ENCODE measurements at regions not wholly inside any gene's neighbourhood (a gene's known extent, or its start where the extent isn't known, plus 50 kb on each side); places are given as distances from the start of the nearest gene placed in this dataset.

DNA sequence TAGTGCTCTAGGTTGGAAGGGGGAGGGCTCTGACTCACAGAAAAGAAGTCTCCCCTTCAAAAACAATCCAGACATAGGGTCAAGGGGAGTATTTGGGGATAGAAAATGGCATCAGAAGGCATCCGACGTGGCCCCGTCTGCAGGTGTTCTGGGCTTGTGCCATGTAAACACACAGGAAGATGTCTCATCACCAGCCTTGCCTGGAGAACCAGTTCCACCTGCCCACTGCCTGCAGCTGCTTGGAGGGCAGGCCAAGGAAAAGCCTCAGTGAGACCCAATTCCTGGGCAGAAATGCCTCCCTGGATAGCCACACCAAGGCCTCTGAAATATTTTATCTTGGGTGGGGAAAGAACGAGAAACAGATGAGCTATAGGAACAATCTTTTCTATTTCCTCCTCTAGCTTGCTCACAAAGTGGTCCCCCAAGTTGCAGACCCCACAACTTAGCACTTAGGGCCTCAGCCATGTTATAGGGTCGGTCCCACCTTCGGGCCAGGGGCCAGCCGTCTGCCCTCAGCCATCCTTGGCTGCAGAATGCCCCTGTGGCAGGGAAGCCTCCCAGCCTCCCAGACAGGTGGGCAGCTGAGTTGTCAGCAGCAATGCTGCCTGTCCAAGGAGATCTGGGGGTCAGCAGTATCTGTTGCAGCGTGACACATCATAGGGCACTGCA, 54.3 kb upstream of the ECHDC3 start:
- in situ Hi-C loops (cut with MboI; ENCODE audit: low sequenced_read_pairs) (no loop called here), intact Hi-C loops (cut with micrococcal nuclease) (no loop called here), dilution Hi-C loops (cut with HindIII; ENCODE audit: low sequenced_read_pairs, unreplicated experiment) (no loop called here)
- no peak overlapping the region for H2BK5ac ChIP-seq (ENCODE audit: low read depth, low read length, poor library complexity, severe bottlenecking)
- no peak overlapping the region for H4K91ac ChIP-seq (ENCODE audit: insufficient read depth, low read depth, low read length)
- no peaks in the 10 kb centered on the region for H4K20me1 ChIP-seq (ENCODE audit: insufficient read depth, low read length)
- no peak overlapping the region for H3K27ac ChIP-seq (ENCODE audit: insufficient read depth, low read length)
- DNase-seq (no peak), ATAC-seq (ENCODE audit: low read depth) (no peak)
- H3K23ac ChIP-seq (ENCODE audit: low read depth, low read length) = no peak overlapping the region
- H3K36me3 ChIP-seq (ENCODE audit: control insufficient read depth, insufficient read depth, low read length) = no peaks in the 10 kb centered on the region
- ChIA-PET POLR2A (ENCODE audit: unreplicated experiment) (no interaction called here), CTCF (no interaction called here)
- H3K4me2 ChIP-seq (ENCODE audit: low read depth, low read length) = no peak overlapping the region
- H4K8ac ChIP-seq (ENCODE audit: low read depth in 2 of 2, low read length in 2 of 2) = no peak overlapping the region
- no peak overlapping the region for H2AK9ac ChIP-seq (replicated peaks; ENCODE audit: low read depth, low read length, poor library complexity)
- H3K56ac ChIP-seq (ENCODE audit: extremely low read depth, insufficient read depth, low read length) = no peak overlapping the region
- no peaks in the 10 kb centered on the region for H3K9me3 ChIP-seq (ENCODE audit: control insufficient read depth, insufficient read depth, low read length)
- no peak overlapping the region for H2AFZ ChIP-seq (replicated peaks; ENCODE audit: low read length, poor library complexity)
- peaks cover 13% of the 10 kb centered on the region for H3K27me3 ChIP-seq (ENCODE audit: control insufficient read depth, insufficient read depth, low read length)
- no peaks in the 10 kb centered on the region for H3K4me1 ChIP-seq (ENCODE audit: control insufficient read depth, insufficient read depth, low read length)
- no peak overlapping the region for H2BK20ac ChIP-seq (ENCODE audit: low read depth, low read length)
- no TSS peak for BruUV-seq (replicated peaks)
- H2AK5ac ChIP-seq (ENCODE audit: low read depth, low read length) = no peak overlapping the region
- H3K79me1 ChIP-seq (ENCODE audit: low read depth in 1 of 2, low read length in 2 of 2) = no peaks in the 10 kb centered on the region
- H3K14ac ChIP-seq (replicated peaks; ENCODE audit: low read depth, low read length) = no peak overlapping the region
- H3K18ac ChIP-seq (ENCODE audit: low read depth, low read length) = no peak overlapping the region
- no peak overlapping the region for H2BK120ac ChIP-seq (ENCODE audit: low read depth, low read length)
- H2BK15ac ChIP-seq (ENCODE audit: low read depth, low read length) = no peak overlapping the region
- H3K9me1 ChIP-seq (ENCODE audit: insufficient read depth, low read length) = no peaks in the 10 kb centered on the region; the same call in 1 of the 2 replicates
- H4K5ac ChIP-seq (ENCODE audit: low read depth, low read length) = no peak overlapping the region
- H3K9ac ChIP-seq (ENCODE audit: low read depth, low read length) = no peak overlapping the region
- TF ChIP-seq CHD1 (IDR thresholded peaks at IDR 0.05; ENCODE audit: low read depth, low read length) = no peak
- no peak for TF ChIP-seq MAZ (IDR thresholded peaks at IDR 0.05; ENCODE audit: borderline replicate concordance, low read depth, low read length)
- TF ChIP-seq MXI1 (IDR thresholded peaks at IDR 0.05; ENCODE audit: borderline replicate concordance, low read depth, low read length) = no peak
- no peak for TF ChIP-seq RAD21 (IDR thresholded peaks at IDR 0.05; ENCODE audit: low read length)
- TF ChIP-seq, protein P1, sequence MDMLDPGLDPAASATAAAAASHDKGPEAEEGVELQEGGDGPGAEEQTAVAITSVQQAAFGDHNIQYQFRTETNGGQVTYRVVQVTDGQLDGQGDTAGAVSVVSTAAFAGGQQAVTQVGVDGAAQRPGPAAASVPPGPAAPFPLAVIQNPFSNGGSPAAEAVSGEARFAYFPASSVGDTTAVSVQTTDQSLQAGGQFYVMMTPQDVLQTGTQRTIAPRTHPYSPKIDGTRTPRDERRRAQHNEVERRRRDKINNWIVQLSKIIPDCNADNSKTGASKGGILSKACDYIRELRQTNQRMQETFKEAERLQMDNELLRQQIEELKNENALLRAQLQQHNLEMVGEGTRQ (IDR thresholded peaks at IDR 0.05; ENCODE audit: low read depth, low read length) = no peak
- no peak for TF ChIP-seq SMC3 (IDR thresholded peaks at IDR 0.05; ENCODE audit: low read depth, low read length)
- TF ChIP-seq MAFK (IDR thresholded peaks at IDR 0.05; ENCODE audit: low read depth, low read length) = no peak
- no peak for TF ChIP-seq POLR2A (IDR thresholded peaks at IDR 0.05; ENCODE audit: low read depth, low read length)
- no peak for TF ChIP-seq NFE2L2 (IDR thresholded peaks at IDR 0.05; ENCODE audit: low read depth, low read length)
- TF ChIP-seq, protein P2, sequence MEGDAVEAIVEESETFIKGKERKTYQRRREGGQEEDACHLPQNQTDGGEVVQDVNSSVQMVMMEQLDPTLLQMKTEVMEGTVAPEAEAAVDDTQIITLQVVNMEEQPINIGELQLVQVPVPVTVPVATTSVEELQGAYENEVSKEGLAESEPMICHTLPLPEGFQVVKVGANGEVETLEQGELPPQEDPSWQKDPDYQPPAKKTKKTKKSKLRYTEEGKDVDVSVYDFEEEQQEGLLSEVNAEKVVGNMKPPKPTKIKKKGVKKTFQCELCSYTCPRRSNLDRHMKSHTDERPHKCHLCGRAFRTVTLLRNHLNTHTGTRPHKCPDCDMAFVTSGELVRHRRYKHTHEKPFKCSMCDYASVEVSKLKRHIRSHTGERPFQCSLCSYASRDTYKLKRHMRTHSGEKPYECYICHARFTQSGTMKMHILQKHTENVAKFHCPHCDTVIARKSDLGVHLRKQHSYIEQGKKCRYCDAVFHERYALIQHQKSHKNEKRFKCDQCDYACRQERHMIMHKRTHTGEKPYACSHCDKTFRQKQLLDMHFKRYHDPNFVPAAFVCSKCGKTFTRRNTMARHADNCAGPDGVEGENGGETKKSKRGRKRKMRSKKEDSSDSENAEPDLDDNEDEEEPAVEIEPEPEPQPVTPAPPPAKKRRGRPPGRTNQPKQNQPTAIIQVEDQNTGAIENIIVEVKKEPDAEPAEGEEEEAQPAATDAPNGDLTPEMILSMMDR (conservative IDR thresholded peaks at IDR 0.05; ENCODE audit: low read depth, low read length) = no peak
- no peak for TF ChIP-seq RCOR1 (IDR thresholded peaks at IDR 0.05; ENCODE audit: insufficient replicate concordance, low read length)
- no peak for TF ChIP-seq CEBPB (IDR thresholded peaks at IDR 0.05; ENCODE audit: low read depth, low read length)
- no peak for TF ChIP-seq RFX5 (IDR thresholded peaks at IDR 0.05; ENCODE audit: low read depth, low read length)
- TF ChIP-seq BHLHE40 (IDR thresholded peaks at IDR 0.05; ENCODE audit: low read depth, low read length) = no peak
- TF ChIP-seq FOS (IDR thresholded peaks at IDR 0.05; ENCODE audit: low read depth, low read length) = no peak
- no peak for TF ChIP-seq ELK1 (IDR thresholded peaks at IDR 0.05; ENCODE audit: borderline replicate concordance, low read depth, low read length)
- H3K4ac ChIP-seq (ENCODE audit: low read depth, low read length) = no peak overlapping the region
- 100% methylated on average over 1 of the region's 8 CpGs; no CpG with 5 or more reads in 1 of the 2 experiments for WGBS, 2 experiments (ENCODE audit: extremely low coverage in 2 of 2, insufficient read length in 1 of 2)
- no peak overlapping the region for H3K4me3 ChIP-seq (ENCODE audit: insufficient read depth, low read depth, low read length)
